Neural cell (in vitro differentiated cells): ENCODE measurements at regions not wholly inside any gene's neighbourhood (a gene's known extent, or its start where the extent isn't known, plus 50 kb on each side); places are given as distances from the start of the nearest gene placed in this dataset.

Experiments used
- CTCF ChIP-seq: fragments of 450-650 bp; IDR thresholded peaks from 2 replicates; pipeline ENCODE4 v1.5.1; 2014; ENCODE audit warnings: antibody characterized with exemption, mild to moderate bottlenecking, moderate library complexity; ENCODE audit not compliant: poor library complexity, severe bottlenecking
- EZH2 ChIP-seq: fragments of 200-600, 300-800 bp; shearing (Covaris generic), sonication (generic); IDR thresholded peaks from 2 replicates; pipeline ENCODE4 v1.6.1; 2014; ENCODE audit warnings: antibody characterized with exemption, low read length, borderline replicate concordance, mild to moderate bottlenecking; ENCODE audit not compliant: insufficient read depth, poor library complexity, severe bottlenecking
- REST ChIP-seq: IDR thresholded peaks from 2 replicates; pipeline ENCODE4 v1.6.1; 2012; ENCODE audit warnings: borderline replicate concordance

DNA sequence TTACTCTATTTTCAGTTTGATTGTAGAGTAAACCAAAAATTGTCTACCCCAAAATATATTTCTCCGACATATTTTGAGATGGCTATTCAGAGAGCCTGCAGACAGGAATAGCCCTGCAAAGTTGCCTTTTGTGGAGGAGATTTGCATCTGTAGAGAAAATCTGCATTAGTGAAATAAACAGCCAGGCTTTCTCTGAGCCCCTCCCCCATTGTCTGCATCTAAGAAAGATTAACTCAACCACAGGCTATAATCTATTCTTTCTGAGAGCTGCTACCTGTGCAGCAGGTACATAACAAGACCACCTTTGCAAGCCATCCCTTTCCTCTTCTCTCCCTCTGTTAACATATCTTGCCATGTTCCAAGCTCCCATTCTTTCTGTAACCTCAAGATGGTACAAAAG lies 1034.2 kb downstream of the SORCS3 start:
- no peak for TF ChIP-seq CTCF
- TF ChIP-seq EZH2, result no peak
- TF ChIP-seq REST, result no peak
